ENCODE measurements at regions not wholly inside any gene's neighbourhood (a gene's known extent, or its start where the extent isn't known, plus 50 kb on each side); places are given as distances from the start of the nearest gene placed in this dataset.

GRCh38 chr4:117968606-117969005 lies 65.7 kb upstream of the NDST3 start:
- DNase-seq: no peak

- no peak for DNase-seq
Observed at GRCh38 chr4:117971403-117971802, 62.9 kb upstream of the NDST3 start.

- no peak for DNase-seq
Observed at GRCh38 chr4:117983541-117984365, 50.5 kb upstream of the NDST3 start.

- no peak for DNase-seq
Observed at GRCh38 chr4:117984366-117984680, 50.0 kb upstream of the NDST3 start.

All from activated CD4-positive, alpha-beta T cell treated with anti-CD3 and anti-CD28 coated beads, Interleukin-10, Interleukin-2, amounts not matched to agents 100 ng/mL and 50 ng/mL, durations not matched to agents 16 hours and 8 hours (primary cell).